ENCODE measurements at regions not wholly inside any gene's neighbourhood (a gene's known extent, or its start where the extent isn't known, plus 50 kb on each side); places are given as distances from the start of the nearest gene placed in this dataset.

- no peak for DNase-seq
Observed at GRCh38 chr21:24995216-24995615, 612.1 kb downstream of the MRPL39 start.

DNA sequence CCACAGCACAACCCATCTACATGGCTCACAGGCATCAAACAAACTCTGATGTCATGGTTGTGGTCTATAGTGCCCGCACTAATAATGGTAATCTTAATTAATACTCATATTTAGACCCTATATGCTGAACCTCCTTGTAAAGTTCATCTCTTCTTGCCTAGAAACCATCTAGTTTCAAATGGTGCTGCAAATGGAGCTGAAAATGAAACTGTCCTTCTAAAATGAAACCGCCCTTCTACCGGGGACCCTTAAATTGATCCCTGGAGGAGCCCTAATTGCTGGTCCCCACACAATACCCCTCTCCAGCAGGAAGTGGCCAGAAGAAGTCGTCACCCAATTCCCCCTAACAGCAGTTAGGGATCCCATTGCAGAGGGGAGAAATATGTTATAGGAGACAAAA lies 612.6 kb downstream of the MRPL39 start:
- DNase-seq = no peak

DNA sequence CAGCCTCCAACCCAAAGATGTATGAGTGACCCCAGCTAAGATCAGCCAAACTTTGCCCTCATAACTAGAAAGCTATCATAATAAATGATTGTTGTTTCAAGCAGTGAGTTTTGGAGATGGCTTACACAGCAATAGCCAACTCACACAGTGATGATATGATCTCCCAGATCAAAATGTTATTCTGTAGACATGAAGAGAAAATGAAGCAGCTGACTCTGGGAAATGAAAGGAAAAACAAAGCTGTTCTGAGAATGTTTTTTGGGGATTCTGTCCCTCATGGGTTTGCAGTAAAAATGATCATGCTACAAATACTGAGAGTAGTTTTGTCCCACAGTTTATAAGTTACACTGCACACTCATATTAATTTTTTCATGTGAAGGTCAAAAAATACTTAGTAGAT lies 617.8 kb downstream of the MRPL39 start:
- DNase-seq = no peak

DNA sequence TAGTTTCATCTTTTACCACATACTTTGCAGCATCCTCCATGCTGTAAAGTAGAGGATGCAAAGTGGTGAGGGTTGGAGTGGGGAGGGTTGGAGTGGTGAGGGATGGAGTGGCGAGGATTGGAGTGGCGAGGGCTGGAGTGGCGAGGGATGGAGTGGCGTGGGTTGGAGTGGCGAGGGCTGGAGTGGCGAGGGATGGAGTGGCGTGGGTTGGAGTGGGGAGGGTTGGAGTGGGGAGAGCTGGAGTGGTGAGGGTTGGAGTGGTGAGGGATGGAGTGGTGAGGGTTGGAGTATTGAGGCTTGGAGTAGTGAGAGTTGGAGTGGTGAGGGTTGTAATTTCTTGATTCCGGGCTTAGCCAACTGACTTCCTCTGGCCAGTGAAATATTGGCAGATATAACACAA lies 618.3 kb downstream of the MRPL39 start:
- DNase-seq = no peak

DNA sequence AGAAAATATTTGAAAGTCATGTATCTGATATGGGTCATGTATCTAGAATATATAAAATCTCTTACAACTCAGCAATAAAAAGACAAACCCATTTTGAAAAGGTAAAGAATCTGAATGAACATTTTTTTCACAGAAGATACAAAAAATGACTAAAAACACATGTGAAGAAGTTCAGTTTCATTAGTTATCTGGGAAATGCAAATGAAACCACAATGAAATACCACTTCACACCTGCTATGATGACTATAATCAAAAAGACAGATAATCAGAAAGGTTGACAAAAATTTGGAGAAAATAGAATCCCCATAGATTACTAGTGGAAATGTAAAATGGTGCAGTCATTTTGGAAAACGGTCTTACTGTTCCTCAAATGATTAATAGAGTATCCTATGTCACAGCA lies 631.0 kb downstream of the MRPL39 start:
- no peak for DNase-seq

DNA sequence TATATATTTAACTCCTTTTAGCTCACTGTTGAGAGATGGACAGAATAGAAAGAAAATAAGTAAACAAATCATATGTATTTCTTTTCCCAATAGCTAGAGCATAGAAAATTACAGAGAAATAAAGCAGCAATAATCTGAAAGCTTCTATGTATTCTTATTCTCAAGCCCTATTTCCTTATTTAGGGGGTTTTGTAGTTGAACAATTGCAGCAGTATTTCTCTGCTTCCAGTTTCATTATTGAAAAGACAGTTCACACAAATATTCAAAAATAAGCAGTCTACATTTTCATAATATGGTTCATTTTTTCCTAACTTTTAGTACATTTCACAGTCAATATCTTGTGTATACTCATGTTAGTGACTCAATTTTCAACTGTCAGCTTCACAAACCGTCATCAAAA lies 638.2 kb downstream of the MRPL39 start:
- DNase-seq = no peak

DNA sequence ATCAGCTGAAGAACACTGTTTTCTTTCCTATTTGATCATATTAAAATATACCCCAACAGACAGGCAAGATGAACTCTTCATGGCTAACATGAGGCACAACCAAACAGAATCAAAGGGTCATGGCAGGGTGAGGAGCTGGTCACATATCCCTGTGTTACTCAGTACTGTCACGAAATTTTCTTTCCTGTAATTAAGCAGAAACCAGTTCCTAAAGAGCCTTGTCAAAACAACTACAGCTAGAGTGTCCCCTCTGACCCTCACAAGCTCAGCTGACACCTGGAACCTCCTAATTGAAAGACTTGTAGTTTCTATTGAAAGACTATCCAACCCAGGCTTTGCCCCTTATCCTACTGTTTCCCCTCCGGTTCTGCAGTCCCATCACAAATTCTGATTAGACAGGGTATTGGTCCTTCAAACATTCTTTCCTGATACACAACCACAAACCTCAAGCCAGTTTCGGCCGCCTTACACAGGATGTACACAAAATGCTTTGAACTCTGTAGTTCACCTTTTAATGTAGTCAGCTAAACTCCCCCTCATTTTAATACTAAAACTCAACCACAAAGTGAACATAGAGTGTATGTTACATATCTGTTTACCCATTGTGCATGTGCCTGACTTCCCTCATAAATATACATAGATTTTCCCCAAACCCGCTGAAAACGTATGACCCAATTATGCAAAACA lies 651.9 kb downstream of the MRPL39 start:
- peak; percentile 0 for DNase-seq

GRCh38 chr21:24948186-24948585 lies 659.1 kb downstream of the MRPL39 start:
- no peak for DNase-seq

DNA sequence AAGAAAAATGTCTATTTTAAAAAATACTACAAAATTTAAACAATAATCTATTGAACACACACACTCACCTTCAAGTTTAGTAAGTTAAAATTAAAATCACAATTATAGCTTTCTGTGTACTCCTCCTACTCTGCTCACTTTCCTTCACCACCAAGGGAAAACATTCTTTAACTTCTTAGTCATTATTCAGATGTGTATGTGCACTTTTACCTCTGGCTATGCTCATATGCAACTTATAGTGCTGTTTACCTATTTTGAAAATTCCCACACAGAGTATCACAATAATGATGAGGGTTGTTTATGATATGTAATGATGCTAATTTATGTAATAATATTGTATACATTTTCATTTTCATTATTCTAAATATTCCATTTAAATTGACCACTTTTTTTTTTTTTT lies 661.4 kb downstream of the MRPL39 start:
- no peak for DNase-seq

- no peak for DNase-seq
Observed at GRCh38 chr21:24941316-24942185, 665.7 kb downstream of the MRPL39 start.

DNA sequence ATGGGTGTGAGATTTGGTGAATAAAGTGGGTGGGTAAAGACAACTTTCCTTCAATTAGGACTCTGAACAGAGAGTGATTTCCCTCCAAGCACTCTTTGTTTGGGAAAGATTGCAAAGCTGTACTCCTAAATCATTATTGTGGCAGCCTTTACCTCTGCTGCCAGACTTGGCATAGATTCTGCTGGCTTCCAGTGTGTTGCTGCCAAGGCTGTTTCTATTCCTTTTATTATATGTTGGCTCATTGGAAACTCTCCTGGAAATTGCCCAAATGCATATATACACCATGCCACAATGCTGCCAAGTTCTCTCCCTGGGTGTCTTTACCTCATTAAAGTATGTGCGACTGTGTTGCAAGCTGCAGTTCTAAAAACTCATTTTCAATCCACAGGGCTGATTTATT lies 668.0 kb downstream of the MRPL39 start:
- no peak for DNase-seq

- DNase-seq = no peak
Observed at GRCh38 chr21:24938573-24938972, 668.7 kb downstream of the MRPL39 start.

DNA sequence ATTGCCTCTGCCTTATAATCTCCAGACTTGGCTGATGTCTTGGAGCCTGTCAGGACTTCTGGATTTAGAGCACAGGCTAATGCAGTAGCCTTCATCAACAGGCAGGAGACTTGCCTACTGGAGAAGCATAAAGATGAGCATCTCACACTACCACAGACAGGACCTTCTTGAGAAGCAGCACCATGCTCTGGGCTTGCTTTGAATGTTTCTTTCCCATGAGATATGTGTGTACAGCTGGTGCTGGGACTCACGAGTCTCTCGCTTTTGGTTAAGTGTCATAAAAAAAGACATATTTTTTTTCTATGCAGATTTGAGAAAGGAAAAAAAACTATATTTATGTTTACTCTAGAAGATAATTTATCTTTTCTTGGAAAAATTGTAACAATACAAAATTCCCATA lies 671.3 kb downstream of the MRPL39 start:
- no peak for DNase-seq

GRCh38 chr21:24910591-24910990 lies 696.7 kb downstream of the MRPL39 start:
- DNase-seq = no peak

- DNase-seq = no peak
Observed at GRCh38 chr21:24903994-24904635, 703.2 kb downstream of the MRPL39 start.

GRCh38 chr21:24899138-24899537 lies 708.1 kb downstream of the MRPL39 start:
- DNase-seq = no peak

- DNase-seq = no peak
Observed at GRCh38 chr21:24897883-24898282, 709.4 kb downstream of the MRPL39 start.

- DNase-seq = no peak
Observed at GRCh38 chr21:24896735-24897124, 710.6 kb downstream of the MRPL39 start.

DNA sequence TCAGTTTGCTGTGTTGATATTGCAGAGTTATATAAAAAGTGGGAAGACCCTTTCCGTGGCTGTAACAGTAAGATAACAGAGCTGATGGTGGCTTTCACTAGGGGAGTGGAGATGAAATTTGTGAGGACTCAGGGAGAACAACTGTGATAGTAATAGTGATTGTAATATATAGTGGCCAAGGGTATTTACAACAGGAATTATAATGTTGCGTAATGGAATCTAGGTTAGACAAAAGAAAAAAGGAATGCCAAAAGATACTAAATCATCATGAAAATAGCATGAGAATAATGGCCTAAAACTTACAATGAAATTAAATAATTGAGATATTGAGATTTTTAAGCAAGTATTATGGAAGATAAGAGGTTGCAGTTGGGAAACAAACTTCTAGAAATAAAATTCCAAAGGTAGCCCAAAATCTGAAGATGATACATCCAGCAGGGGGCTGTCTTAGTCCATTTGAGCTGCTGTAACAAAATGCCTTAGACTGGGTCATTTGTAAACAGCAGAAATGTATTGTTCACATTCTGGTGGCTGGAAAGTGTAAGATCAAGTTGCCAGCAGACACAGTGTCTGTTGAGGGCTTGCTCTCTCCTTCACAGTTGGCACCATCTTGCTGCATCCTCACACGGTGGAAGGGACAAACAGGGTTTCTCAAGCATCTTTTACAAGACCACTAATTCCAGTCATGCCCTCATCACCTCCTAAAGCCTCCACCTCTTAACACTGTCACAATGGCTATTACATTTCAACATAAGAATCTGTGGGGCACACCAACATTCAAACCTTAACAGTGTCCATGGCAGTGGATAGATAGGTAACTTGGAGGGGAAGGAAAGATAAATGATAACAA lies 711.2 kb downstream of the MRPL39 start:
- no peak for DNase-seq

DNA sequence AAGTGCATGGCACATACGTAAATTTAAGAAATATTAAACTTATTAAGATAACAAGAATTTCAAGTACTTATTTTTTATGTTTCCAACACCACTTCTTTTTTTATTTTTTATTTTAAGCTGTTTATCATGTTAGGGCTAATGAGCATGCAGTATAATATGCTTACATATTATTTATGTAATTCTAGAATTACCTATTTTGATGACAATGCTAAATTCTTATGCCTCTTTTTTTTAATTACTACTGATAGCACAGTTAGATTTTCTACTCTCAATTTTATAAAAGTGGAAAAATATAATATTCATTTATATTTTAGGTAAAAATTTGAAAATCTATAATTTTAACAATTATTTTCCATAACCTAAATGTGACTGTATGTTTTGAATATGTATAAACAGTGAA lies 713.0 kb downstream of the MRPL39 start:
- DNase-seq = no peak

DNA sequence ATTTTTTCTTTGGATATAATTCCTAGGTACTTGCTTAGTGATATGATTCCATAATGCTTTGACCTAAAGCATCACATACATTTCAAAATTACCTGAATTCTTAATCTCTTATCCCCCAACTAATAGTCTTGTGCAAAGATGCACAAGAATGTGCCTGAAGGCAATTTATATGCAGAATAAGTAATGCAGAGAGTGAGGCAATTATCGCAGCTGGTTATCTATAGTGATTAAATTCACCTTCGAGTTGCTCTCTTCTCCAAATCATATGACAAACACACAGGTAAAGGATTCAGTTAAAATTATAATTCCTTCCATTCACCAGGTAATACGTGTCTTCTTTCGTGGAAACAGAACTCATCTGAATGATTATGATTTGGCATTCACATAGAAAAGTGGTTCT lies 717.3 kb downstream of the MRPL39 start:
- no peak for DNase-seq

DNA sequence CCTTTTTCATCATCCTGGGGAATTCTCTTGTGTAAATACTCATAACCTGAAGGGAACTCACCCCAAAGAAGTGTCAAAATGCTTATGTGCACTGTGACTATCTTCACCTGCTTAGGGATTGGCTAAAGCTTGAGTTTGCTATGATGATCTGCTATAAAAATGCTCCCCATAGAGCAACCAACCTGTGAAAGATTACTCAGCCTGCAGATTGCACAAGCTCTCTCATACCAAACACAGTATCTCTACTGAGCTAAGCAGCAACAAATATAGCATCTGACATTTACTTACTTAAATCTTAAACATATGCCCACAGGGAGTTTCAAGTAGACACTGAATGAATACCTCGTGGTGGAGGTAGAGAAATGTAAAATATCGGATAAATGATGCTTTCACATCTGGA lies 725.8 kb downstream of the MRPL39 start:
- no peak for DNase-seq

DNA sequence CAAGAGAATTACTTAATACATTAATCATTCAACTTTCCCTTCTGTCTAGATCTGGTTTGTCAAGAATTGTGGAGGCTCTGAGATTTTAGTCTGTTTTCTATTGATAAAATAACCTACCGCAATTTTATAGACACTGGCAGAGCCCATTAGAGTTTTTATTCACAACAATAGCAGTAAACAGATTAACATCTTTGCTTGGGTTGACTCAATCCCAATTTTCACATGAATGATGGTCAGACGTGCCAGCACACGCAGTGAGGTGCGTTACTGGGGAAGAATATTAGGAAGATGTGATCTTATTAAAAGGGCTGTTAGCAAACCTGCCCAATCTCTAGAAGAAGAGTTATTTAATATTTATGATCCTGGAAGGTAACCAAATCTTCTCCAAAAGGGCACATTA lies 736.6 kb downstream of the MRPL39 start:
- no peak for DNase-seq
